IPS-18c (cell line): ENCODE measurements at regions not wholly inside any gene's neighbourhood (a gene's known extent, or its start where the extent isn't known, plus 50 kb on each side); places are given as distances from the start of the nearest gene placed in this dataset.

Experiments used
- H3K4me3 ChIP-seq: 2 replicates; pipeline ENCODE4 v1.7.0; 2013; ENCODE audit warnings: low read depth, mild to moderate bottlenecking, low read length, moderate library complexity; ENCODE audit not compliant: insufficient read depth
- H3K9me3 ChIP-seq: one replicate; pipeline ENCODE4 v1.6.1; 2013; ENCODE audit warnings: mild to moderate bottlenecking, low read length, moderate library complexity; ENCODE audit not compliant: control insufficient read depth, insufficient read depth

DNA sequence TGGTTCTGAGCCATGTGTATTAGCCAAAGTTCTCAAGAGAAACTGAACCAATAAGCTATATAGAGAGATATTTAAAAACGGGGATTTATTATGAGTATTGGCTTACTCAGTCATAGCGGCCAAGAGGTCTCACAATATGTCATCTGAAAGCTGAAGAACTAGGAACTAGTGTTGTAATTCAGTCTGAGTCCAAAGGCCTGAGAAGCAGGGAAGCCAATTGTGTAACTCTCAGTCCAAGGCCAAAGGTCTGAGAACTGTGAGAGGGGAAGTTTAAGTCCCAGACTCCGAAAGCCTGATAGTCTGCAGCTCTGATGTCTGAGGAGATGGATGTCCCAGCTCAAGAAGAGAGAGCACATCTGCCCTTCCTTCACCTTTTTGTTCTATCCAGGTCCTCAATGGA is 344.8 kb upstream of the USP15 start:
- no peak overlapping the region for H3K4me3 ChIP-seq
- H3K9me3 ChIP-seq, result no peaks in the 10 kb centered on the region

DNA sequence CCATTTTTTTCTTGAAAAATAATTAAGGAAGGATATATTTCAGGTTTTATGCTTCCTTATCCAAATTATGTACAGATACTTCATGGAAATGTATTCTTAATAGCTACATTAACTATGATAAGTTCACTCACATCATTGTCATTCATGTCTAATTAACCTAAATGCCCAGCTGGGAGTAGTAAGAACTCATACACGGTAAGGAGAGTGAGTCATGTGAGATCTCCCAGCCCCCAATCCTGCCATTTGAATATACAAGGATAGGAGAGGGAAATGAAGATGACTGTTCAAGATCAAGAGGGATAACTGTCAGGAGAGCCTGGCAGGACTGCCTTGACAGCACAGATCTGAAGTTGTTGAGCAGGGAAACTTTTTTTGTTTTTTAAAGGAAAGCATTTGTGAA is 343.4 kb upstream of the USP15 start:
- Histone ChIP-seq H3K4me3 (no peak overlapping the region), H3K9me3 (no peaks in the 10 kb centered on the region)

DNA sequence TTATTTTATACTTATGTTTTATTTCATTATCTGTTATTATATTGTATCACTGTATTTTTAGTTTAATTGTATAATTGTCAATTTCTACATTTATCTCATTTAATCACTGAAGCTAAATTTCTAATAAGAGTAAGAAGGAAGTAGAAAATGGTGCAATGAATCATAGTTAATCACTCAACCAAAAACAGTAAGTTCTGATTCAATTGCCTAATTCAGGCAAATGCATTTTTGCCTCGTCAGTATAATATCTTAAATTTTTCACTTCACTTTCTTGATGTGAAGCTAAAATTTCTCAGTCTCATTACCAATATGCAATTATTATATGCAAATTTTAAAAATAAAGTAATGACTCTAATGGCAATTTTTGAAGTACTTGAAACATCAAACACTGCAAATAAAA is 340.5 kb upstream of the USP15 start:
- Histone ChIP-seq H3K4me3 (no peak overlapping the region), H3K9me3 (no peaks in the 10 kb centered on the region)

DNA sequence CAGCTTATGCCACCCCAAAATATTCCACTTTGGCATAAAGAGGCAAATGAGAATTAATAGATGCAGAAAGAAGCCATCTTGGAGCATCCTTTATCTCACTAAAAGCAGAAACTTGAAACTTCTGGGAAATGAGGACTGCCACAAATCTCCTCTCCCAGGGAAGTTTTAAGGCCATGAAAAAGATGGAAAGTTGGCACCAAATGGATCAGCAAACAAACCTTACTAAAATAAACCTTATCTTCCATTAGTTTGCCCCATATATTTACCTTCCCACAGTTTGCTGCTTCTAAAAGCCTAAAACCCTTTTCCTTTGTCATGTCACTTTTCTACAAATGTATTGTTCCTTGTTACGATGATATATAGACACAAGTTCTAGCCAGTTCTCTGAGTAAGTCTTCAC is 340.0 kb upstream of the USP15 start:
- Histone ChIP-seq H3K9me3 (no peaks in the 10 kb centered on the region), H3K4me3 (no peak overlapping the region)

DNA sequence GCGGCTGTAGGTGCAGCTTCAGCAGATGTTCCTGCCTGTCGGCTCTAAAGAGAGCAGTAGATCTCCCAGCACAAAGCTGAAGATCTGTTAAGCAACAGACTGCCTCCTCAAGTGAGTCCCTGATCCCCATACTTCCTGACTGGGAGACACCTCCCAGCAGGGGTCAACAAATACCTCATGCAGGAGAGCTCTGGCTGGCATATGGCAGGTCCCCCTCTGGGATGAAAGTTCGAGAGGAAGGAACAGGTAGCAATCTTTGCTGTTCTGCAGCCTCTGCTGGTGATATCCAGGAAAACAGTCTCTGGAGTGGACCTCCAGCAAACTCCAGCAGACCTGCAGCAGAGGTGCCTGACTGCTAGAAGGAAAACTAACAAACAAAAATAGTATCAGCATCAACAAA is 337.1 kb upstream of the USP15 start:
- H3K4me3 ChIP-seq, result no peak overlapping the region
- no peaks in the 10 kb centered on the region for H3K9me3 ChIP-seq

DNA sequence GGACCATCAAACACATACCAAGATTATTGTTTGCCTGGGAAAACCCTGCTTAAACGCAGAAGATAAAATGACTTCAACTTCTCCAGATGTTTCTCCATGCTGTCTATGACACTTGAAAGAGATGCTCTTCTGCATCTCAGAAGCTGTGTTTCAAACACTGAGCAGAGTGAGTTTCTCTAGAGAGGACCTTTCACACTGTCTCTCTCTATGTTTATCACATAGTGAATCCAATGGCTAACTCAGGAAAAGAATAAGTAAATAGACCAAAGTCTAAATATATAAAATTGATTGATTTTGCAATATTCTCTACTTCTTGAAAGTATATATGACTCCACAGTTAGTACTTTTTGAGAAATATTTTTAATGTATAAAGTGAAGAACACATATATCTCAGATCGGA is 325.6 kb upstream of the USP15 start:
- Histone ChIP-seq H3K4me3 (no peak overlapping the region), H3K9me3 (no peaks in the 10 kb centered on the region)

DNA sequence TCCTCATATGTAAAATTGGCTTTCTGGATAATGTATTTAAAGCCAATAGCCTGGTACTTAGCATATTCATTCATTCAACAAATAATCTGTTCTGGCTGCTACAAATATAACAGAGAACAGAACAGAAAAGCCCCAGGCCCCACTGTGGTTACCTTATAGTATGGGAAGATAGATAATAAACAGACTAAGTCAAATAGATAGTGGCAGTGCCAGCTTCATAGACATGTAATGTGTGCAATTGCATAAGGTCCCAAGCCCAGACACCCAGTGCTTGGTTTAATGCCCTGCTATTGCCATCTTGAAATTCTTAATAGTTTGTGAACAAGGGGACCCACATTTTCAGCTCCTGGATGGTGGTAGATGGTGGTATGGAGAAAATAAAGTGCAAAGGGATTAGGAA is 320.2 kb upstream of the USP15 start:
- no peaks in the 10 kb centered on the region for H3K9me3 ChIP-seq
- H3K4me3 ChIP-seq, result no peak overlapping the region

DNA sequence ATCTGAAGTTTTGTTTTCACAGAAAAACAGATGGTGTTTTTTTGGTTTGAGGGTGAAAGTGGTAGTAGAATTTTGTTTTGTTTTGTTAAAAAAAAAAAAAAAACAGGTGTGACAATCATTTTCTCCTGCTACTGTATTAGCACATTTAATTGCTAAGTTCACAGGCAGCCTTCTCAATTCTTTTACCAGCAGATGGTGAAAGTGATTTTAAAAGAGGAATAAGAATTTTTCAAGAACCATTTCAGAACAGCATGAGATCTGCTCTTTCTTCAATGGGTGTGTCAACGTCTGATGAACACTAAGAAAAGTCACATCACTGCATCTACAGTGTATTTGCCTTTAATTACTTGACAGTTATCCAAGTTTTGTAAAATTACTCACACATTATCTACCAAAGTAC is 303.7 kb upstream of the USP15 start:
- no peak overlapping the region for H3K4me3 ChIP-seq
- H3K9me3 ChIP-seq, result peaks cover 3% of the 10 kb centered on the region

DNA sequence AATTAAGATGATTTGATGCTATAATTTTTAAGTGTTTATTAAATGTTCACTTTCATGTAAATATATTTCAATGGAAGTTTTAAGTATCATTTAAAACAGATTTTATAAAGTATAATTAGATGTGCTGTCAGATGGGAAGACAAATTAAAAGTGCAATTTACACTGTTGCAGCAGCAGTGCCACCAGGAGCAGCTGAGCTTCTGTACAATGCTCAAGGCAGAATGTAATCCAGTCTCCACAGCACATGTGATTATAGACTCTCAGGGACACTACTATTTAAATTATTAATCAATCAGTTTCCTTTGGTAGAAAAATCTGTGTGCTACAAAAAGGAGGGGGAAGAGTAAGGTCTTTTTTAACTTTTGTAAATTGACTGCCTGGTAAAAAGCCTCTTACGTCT is 285.7 kb upstream of the USP15 start:
- Histone ChIP-seq H3K9me3 (no peaks in the 10 kb centered on the region), H3K4me3 (no peak overlapping the region)

DNA sequence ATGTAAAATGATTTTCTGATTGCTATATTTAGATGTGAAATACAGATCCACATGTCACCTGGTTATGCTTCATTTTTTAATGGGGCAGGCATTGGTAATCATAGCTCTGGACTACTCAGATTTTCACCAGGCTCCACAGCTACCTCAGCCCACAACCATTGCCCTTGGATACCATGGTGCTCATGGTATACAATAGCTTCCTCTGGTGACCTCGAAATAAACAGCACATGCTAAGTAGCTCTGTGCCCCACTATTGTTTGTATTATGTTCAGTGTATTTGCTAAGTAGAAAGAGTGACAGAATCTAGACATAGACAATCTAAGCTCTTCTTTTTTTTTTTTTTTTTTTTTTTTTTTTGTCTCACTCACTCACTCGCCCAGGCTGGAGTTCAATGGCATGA is 274.4 kb upstream of the USP15 start:
- Histone ChIP-seq H3K9me3 (no peaks in the 10 kb centered on the region), H3K4me3 (no peak overlapping the region)

DNA sequence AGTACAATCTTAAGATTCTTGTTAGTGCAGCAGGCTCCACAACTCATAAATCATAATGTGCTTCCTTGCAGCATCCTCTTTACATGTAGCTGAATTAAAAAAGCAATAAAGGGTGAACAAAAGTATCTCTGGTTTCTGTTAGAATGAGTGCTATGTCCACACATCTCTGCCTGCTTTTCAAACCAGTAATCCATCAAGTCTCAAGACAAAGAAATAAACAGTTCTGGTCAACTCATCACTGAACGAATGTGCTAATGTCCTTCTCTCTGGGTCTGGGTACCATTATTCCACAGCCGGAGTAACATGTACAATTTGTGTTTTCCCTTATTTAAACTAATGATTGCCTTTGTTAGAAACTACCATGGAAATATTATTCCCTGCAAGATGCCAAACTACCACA is 273.0 kb upstream of the USP15 start:
- H3K9me3 ChIP-seq, result no peaks in the 10 kb centered on the region
- no peak overlapping the region for H3K4me3 ChIP-seq

DNA sequence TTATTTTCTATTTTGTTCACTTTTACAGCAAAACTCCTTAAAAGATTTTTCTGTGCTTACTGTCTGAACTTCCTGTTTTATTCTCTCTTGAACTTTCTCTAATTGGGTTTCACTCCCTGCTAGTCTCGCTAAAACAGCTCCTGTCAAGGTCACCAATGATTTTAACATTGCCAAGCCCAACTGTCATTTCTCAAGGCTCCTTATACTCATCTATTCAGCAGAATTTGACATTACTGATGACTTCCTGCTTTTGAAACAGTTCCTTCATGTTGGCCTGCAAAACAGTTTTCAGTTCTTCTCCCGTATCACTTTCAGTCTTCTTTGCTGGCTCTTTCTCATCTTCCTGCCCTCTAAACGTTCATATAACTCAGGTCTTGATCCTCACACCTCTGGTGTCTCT is 268.5 kb upstream of the USP15 start:
- H3K4me3 ChIP-seq, result no peak overlapping the region

DNA sequence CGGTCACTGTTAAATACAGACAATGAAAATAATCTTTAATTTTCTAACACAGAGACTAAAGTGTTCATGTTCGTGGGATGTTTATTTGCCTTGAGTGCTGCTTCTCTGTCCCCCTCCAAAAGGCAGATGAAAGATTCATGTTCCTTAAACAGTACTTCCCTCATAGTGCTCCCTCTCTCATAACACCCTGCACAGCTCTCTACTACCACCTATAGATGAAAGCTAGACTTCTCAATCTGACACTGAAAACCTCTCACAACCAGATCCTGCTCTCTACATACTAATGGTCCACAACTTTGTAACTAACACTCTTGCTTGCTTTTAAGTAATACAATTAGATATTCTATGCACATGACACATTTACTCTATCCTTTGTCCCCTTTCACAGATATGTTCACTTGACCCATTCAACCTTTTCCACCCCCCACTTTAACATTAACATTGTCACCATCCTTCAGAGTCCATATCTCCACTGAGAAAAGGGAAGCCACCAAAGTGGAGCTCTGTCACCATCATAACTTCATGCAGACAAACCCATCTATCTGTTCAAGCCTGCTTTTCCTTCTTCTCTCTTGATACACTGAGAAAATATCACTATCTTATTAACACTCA is 266.4 kb upstream of the USP15 start:
- Histone ChIP-seq H3K4me3 (no peak overlapping the region), H3K9me3 (no peaks in the 10 kb centered on the region)

More for the DNA sequence above, 268.5 kb upstream of the USP15 start:
- H3K9me3 ChIP-seq, result no peaks in the 10 kb centered on the region

DNA sequence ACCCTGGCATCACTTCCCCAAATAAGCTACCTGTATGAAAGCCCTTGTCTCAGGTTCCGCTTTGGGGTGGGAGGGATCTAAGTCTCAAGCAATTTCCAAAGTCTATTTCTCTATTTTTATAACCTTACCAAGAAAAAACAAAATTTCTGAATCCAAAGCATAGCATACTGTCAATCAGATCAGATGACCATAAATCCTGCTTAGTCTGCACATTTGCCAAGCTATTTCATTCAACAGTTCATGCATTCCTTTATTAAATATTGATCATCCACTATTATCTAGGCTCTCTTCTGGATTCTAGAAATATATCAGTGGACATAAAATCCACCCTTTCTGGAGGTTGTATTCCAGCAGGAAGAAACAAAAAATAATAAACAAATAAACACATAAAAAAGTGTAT is 263.5 kb upstream of the USP15 start:
- no peak overlapping the region for H3K4me3 ChIP-seq
- no peaks in the 10 kb centered on the region for H3K9me3 ChIP-seq

DNA sequence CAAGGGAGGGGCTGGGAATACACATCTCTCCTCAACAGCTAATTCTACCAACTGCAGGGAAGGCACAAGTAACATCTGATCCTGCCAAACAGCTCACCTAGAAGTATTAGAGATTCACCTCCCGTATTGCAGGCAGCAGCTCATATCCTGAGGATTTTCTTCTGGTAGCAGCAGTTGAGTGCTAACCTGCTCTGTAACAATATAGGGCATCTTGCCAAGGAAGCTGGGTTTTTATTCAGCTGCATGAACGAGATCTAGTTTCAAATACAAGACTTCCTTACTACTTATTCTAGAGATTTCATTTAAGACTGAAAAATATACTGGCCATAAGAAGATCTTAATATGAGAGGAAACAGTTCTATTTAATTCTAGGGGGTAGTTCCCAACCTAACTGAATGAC is 261.4 kb upstream of the USP15 start:
- H3K9me3 ChIP-seq, result no peaks in the 10 kb centered on the region
- no peak overlapping the region for H3K4me3 ChIP-seq

DNA sequence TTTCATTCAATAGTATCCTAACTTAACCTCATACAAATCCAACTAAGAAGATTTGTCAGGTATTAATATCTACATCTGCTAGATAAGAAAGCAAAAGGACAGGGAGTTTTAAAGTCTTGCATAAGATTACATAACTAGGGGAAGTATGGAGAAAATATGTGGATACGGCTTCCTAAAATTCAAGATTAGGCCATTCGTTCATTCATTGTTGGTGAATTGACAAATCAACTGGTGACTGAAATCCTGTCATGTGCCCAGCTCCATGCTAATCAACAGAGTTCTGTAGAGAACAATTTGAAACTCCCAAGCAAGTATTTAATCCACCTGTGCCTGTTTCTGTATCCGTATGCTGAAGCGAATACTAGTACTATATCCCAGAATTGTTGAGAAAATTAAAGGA is 260.9 kb upstream of the USP15 start:
- no peaks in the 10 kb centered on the region for H3K9me3 ChIP-seq

DNA sequence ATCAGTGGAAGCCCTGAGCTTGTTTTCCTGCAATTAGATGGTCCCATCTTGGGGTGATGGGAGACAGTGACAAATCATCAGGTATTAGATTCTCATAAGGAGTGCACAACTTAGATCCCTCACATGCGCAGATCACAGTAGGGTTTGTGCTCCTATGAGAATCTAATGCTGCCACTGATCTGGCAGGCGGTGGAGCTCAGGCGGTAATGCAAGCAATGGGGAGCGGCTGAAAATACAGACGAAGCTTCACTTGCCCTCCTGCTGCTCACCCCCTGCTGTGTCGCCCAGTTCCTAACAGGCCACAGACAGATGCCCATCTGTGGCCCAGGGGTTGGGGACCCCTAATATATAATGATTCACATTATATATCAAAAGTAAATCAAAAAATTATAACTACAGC is 258.8 kb upstream of the USP15 start:
- no peaks in the 10 kb centered on the region for H3K9me3 ChIP-seq
- no peak overlapping the region for H3K4me3 ChIP-seq

More for the DNA sequence above, 260.9 kb upstream of the USP15 start:
- no peak overlapping the region for H3K4me3 ChIP-seq

DNA sequence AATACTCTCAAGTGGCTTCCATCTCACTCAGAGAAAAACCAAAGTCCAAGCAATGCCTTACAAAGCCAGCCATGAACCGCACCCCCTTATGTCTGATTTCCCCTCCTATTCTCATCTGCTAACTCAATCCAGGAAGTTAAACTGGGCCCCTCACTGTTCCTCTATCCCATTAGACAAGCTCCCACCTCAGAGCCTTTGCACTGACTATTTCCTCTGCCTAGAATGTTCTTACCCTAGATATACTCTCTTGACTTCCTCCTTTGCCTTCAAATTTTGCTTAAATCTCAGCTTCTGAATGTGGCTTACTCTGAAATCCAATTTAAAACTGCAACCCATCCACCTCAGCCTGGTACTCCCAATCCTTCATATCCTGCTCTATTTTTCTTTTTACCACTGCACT is 257.0 kb upstream of the USP15 start:
- H3K9me3 ChIP-seq, result no peaks in the 10 kb centered on the region

DNA sequence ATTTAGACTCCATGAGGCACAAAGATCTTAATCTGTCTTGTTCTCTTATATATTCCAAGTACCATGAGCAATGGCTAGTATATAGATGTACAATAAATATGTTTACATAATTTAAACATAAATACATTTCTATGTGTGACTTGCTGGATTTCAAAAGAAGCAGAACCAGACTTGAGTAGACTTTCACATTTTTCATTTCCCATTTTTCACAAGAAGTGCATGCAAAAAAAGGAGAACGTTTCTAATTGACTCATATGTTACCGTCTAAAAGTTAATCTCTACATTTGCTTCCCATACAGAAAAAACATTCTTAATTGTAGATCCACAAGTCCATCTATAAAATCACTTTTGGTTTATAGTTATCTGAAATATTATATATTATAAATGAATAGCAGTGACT is 256.5 kb upstream of the USP15 start:
- Histone ChIP-seq H3K9me3 (no peaks in the 10 kb centered on the region), H3K4me3 (no peak overlapping the region)

More for the DNA sequence above, 257.0 kb upstream of the USP15 start:
- no peak overlapping the region for H3K4me3 ChIP-seq
